Activated T-helper 1 cell treated with anti-CD3 and anti-CD28 coated beads, Interleukin-2, amount 50 U/mL, for 16 hours (primary cell): ENCODE measurements at regions not wholly inside any gene's neighbourhood (a gene's known extent, or its start where the extent isn't known, plus 50 kb on each side); places are given as distances from the start of the nearest gene placed in this dataset.
A peak's percentile ranks its signal among the peaks of the same experiment; 100 is the strongest.

Experiments used
- DNase-seq, 2 donors: peaks; one replicate each; pipeline ENCODE4 v3.0.0-alpha.2; 2020; ENCODE audit warnings: low read depth in 1 of 2, low spot score in 1 of 2

- no peak for DNase-seq
These were observed 281.1 kb upstream of the GRIP1 start for GRCh38 chr12:66960006-66960405.

- no peak for DNase-seq
These were observed 282.1 kb upstream of the GRIP1 start for GRCh38 chr12:66960704-66961690.

- no peak for DNase-seq
These were observed 283.4 kb upstream of the GRIP1 start for GRCh38 chr12:66962290-66962689.

- no peak for DNase-seq
These were observed 285.0 kb upstream of the GRIP1 start for GRCh38 chr12:66963901-66964300.

- DNase-seq, result peak in 1 of 2 donors; percentile 2
These were observed 285.8 kb upstream of the GRIP1 start for GRCh38 chr12:66964629-66965028.

- no peak for DNase-seq
These were observed 286.7 kb upstream of the GRIP1 start for GRCh38 chr12:66965621-66966020.

- no peak for DNase-seq
These were observed 292.9 kb upstream of the GRIP1 start for GRCh38 chr12:66971816-66972215.

- DNase-seq, result no peak
These were observed 292.6 kb upstream of the CAND1 start for GRCh38 chr12:66976526-66976925.

- no peak for DNase-seq
These were observed 290.4 kb upstream of the CAND1 start for GRCh38 chr12:66978802-66979201.

GRCh38 chr12:66979251-66979650 lies 289.9 kb upstream of the CAND1 start:
- DNase-seq, result no peak

GRCh38 chr12:66984077-66984476 lies 285.1 kb upstream of the CAND1 start:
- no peak for DNase-seq

- no peak for DNase-seq
These were observed 284.2 kb upstream of the CAND1 start for GRCh38 chr12:66984962-66985361.

GRCh38 chr12:66999141-66999540 lies 270.0 kb upstream of the CAND1 start:
- DNase-seq, result no peak

GRCh38 chr12:67001251-67001650 lies 267.9 kb upstream of the CAND1 start:
- no peak for DNase-seq

- no peak for DNase-seq
These were observed 266.4 kb upstream of the CAND1 start for GRCh38 chr12:67002720-67003119.

GRCh38 chr12:67006610-67007009 lies 262.5 kb upstream of the CAND1 start:
- no peak for DNase-seq

- DNase-seq, result no peak
These were observed 254.5 kb upstream of the CAND1 start for GRCh38 chr12:67014642-67015041.

- no peak for DNase-seq
These were observed 251.1 kb upstream of the CAND1 start for GRCh38 chr12:67018105-67018504.

GRCh38 chr12:67019070-67019469 lies 250.1 kb upstream of the CAND1 start:
- no peak for DNase-seq

GRCh38 chr12:67025543-67026114 lies 243.5 kb upstream of the CAND1 start:
- peak; percentile 6 to 7 for DNase-seq

GRCh38 chr12:67026487-67027246 lies 242.5 kb upstream of the CAND1 start:
- DNase-seq, result no peak

- DNase-seq, result no peak
These were observed 240.6 kb upstream of the CAND1 start for GRCh38 chr12:67028529-67028928.
